ENCODE measurements at regions not wholly inside any gene's neighbourhood (a gene's known extent, or its start where the extent isn't known, plus 50 kb on each side); places are given as distances from the start of the nearest gene placed in this dataset.

- TF ChIP-seq POLR2AphosphoS5 (IDR thresholded peaks at IDR 0.05) (no peak), EP300 (IDR thresholded peaks at IDR 0.05) (no peak)
Observed at GRCh38 chr4:134777606-134778005, 576.0 kb upstream of the PABPC4L start.
